GM12874 (cell line): ENCODE measurements at regions not wholly inside any gene's neighbourhood (a gene's known extent, or its start where the extent isn't known, plus 50 kb on each side); places are given as distances from the start of the nearest gene placed in this dataset.

Experiments
- CTCF ChIP-seq: IDR thresholded peaks from 2 replicates; pipeline ENCODE4 v1.5.1; 2011; ENCODE audit warnings: low read depth, mild to moderate bottlenecking, control low read depth, low read length, moderate library complexity; ENCODE audit not compliant: insufficient read depth

- no peak for TF ChIP-seq CTCF
Measured at GRCh38 chr1:60842304-60842703, 240.1 kb upstream of the NFIA start.

- no peak for TF ChIP-seq CTCF
Measured at GRCh38 chr1:60841116-60842046, 241.0 kb upstream of the NFIA start.

GRCh38 chr1:60835649-60836048 lies 246.7 kb upstream of the NFIA start:
- TF ChIP-seq CTCF = no peak

GRCh38 chr1:60833173-60833572 lies 249.2 kb upstream of the NFIA start:
- TF ChIP-seq CTCF = no peak

- TF ChIP-seq CTCF = no peak
Measured at GRCh38 chr1:60832367-60832766, 250.0 kb upstream of the NFIA start.

GRCh38 chr1:60831780-60832179 lies 250.6 kb upstream of the NFIA start:
- no peak for TF ChIP-seq CTCF

GRCh38 chr1:60828944-60829343 lies 253.4 kb upstream of the NFIA start:
- TF ChIP-seq CTCF = no peak
